SK-N-SH (cell line): ENCODE measurements at regions not wholly inside any gene's neighbourhood (a gene's known extent, or its start where the extent isn't known, plus 50 kb on each side); places are given as distances from the start of the nearest gene placed in this dataset.

Source experiments
- CTCF ChIA-PET: fragments of 300-600, 350-600 bp; formaldehyde crosslinking; extraction: SDS; loops from one replicate; lab custom pipeline; 2021; lab: Yijun Ruan, JAX
- POLR2A ChIA-PET: fragments of 350-600 bp; sonication (Branson Sonifier 250); formaldehyde crosslinking; extraction: SDS; loops from one replicate; lab custom pipeline; 2020; ENCODE audit warnings: antibody characterized with exemption, inconsistent platforms; lab: Yijun Ruan, JAX
- DNase-seq: peaks from one replicate; pipeline ENCODE4 v3.0.0; 2012
- H2AFZ ChIP-seq: fragments of 200-600 bp; sonication (generic); 2 replicates; pipeline ENCODE4 v1.8.1; 2016; ENCODE audit warnings: antibody characterized with exemption, mild to moderate bottlenecking, low read depth
- H3F3A ChIP-seq: fragments of 200-600 bp; sonication (generic); replicated peaks from 2 replicates; pipeline ENCODE3; 2016; ENCODE audit warnings: antibody characterized with exemption, mild to moderate bottlenecking; ENCODE audit not compliant: insufficient read depth
- H3K27ac ChIP-seq, 2 experiments: fragments of 200-500 bp in 1 of 2; fragments of 200-600 bp in 1 of 2; sonication (Bioruptor generic) in 1 of 2; sonication (generic), shearing (Covaris generic) in 1 of 2; 2 replicates each; pipeline versions ENCODE4 v1.5.1 to v1.6.1; 2014 to 2016; ENCODE audit warnings: low read depth in 2 of 2, inconsistent platforms in 1 of 2, low read length in 1 of 2, mild to moderate bottlenecking in 1 of 2, mixed read lengths in 1 of 2
- H3K27me3 ChIP-seq: fragments of 200-600 bp; sonication (generic), shearing (Covaris generic); 2 replicates; pipeline ENCODE4 v1.6.1; 2016; ENCODE audit warnings: mixed run types; ENCODE audit not compliant: insufficient read depth
- H3K36me3 ChIP-seq, 2 experiments: fragments of 200-500 bp in 1 of 2; fragments of 200-600 bp in 1 of 2; sonication (Bioruptor generic) in 1 of 2; sonication (generic) in 1 of 2; replicated peaks in 1 of 2; 2 replicates each; pipeline versions ENCODE3 to v1.5.1; 2014 to 2016; ENCODE audit warnings: low read length in 1 of 2, mild to moderate bottlenecking in 1 of 2; ENCODE audit not compliant: insufficient read depth in 2 of 2, control insufficient read depth in 1 of 2
- H3K4me1 ChIP-seq, 2 experiments: fragments of 200-500 bp in 1 of 2; fragments of 200-600 bp in 1 of 2; sonication (Bioruptor generic) in 1 of 2; sonication (generic), shearing (Covaris generic) in 1 of 2; 2 replicates each; pipeline versions ENCODE4 v1.5.1 to v1.6.1; 2014 to 2016; ENCODE audit warnings: low read depth in 1 of 2, low read length in 1 of 2, mixed run types in 1 of 2; ENCODE audit not compliant: insufficient read depth in 2 of 2, control insufficient read depth in 1 of 2
- H3K4me2 ChIP-seq: fragments of 200-600 bp; sonication (generic), shearing (Covaris generic); 2 replicates; pipeline ENCODE4 v1.6.1; 2017; ENCODE audit warnings: mixed run types
- H3K4me3 ChIP-seq, 2 experiments: fragments of 200-500 bp in 1 of 2; fragments of 200-600 bp in 1 of 2; sonication (Bioruptor generic) in 1 of 2; sonication (generic), shearing (Covaris generic) in 1 of 2; 2 replicates each; pipeline versions ENCODE4 v1.5.1 to v1.8.1; 2014 to 2016; ENCODE audit warnings: low read depth in 2 of 2, inconsistent platforms in 1 of 2, low read length in 1 of 2, mild to moderate bottlenecking in 1 of 2, mixed read lengths in 1 of 2, moderate library complexity in 1 of 2
- H3K79me2 ChIP-seq: fragments of 200-600 bp; sonication (generic); 2 replicates; pipeline ENCODE4 v1.8.1; 2017; ENCODE audit warnings: mild to moderate bottlenecking; ENCODE audit not compliant: insufficient read depth
- H3K9ac ChIP-seq: fragments of 200-600 bp; sonication (generic); 2 replicates; pipeline ENCODE4 v1.6.1; 2017; ENCODE audit warnings: mixed run types
- H3K9me2 ChIP-seq: fragments of 200-600 bp; sonication (generic); 2 replicates; pipeline ENCODE4 v1.6.1; 2017; ENCODE audit warnings: mixed run types
- H3K9me3 ChIP-seq: fragments of 200-600 bp; sonication (generic); 2 replicates; pipeline ENCODE4 v1.6.1; 2017; ENCODE audit warnings: mixed run types, mild to moderate bottlenecking, moderate library complexity
- H4K20me1 ChIP-seq: fragments of 200-600 bp; sonication (generic); 2 replicates; pipeline ENCODE4 v1.6.1; 2017; ENCODE audit warnings: mild to moderate bottlenecking, mixed run types; ENCODE audit not compliant: insufficient read depth
- CHD2 ChIP-seq: fragments of 150-350 bp; IDR thresholded peaks from 2 replicates; pipeline ENCODE4 v1.6.1; 2018; ENCODE audit warnings: low read length; ENCODE audit not compliant: partially characterized antibody
- EZH2phosphoT487 ChIP-seq: fragments of 200-600 bp; sonication (generic); IDR thresholded peaks from 2 replicates; pipeline ENCODE4 v1.6.1; 2017; ENCODE audit warnings: low read depth, mixed run types, mild to moderate bottlenecking, antibody characterized with exemption, moderate library complexity, borderline replicate concordance
- FOXJ3 ChIP-seq: sonication (generic); formaldehyde crosslinking; IDR thresholded peaks from 2 replicates; pipeline ENCODE4 v1.5.1; 2020; ENCODE audit warnings: mild to moderate bottlenecking, missing genetic modification reagents
- FOXM1 ChIP-seq: IDR thresholded peaks from 2 replicates; pipeline ENCODE4 v1.4.0; 2012; ENCODE audit warnings: low read depth, mild to moderate bottlenecking
- MXI1 ChIP-seq: IDR thresholded peaks from 2 replicates; pipeline ENCODE4 v1.6.1; 2012; ENCODE audit warnings: mild to moderate bottlenecking, low read depth, low read length, improper control_type of control experiment
- NFIC ChIP-seq: IDR thresholded peaks from 2 replicates; pipeline ENCODE4 v1.4.0; 2012; ENCODE audit warnings: borderline replicate concordance
- NRF1 ChIP-seq: IDR thresholded peaks from 2 replicates; pipeline ENCODE4 v1.6.1; 2012; ENCODE audit warnings: low read depth, mild to moderate bottlenecking, low read length
- POLR2AphosphoS5 ChIP-seq: IDR thresholded peaks from 2 replicates; pipeline ENCODE4 v1.6.1; 2012; ENCODE audit warnings: low read depth, low read length
- RXRA ChIP-seq: IDR thresholded peaks from 2 replicates; pipeline ENCODE4 v1.4.0; 2012; ENCODE audit warnings: low read depth, mild to moderate bottlenecking, borderline replicate concordance
- SIN3A ChIP-seq: IDR thresholded peaks from 2 replicates; pipeline ENCODE4 v1.6.1; 2012; ENCODE audit warnings: low read depth, mild to moderate bottlenecking, low read length, moderate library complexity, borderline replicate concordance
- SMC3 ChIP-seq: IDR thresholded peaks from 2 replicates; pipeline ENCODE4 v1.6.1; 2012; ENCODE audit warnings: low read depth, low read length, improper control_type of control experiment
- TAF1 ChIP-seq: IDR thresholded peaks from 2 replicates; pipeline ENCODE4 v1.6.1; 2012; ENCODE audit warnings: low read depth, mild to moderate bottlenecking, low read length, moderate library complexity, borderline replicate concordance
- YY1 ChIP-seq: IDR thresholded peaks from 2 replicates; pipeline ENCODE4 v1.4.0; 2012; ENCODE audit warnings: low read depth, mild to moderate bottlenecking
- WGBS: methylation state at CpG from one replicate; pipeline ENCODE4 v1.1.6; 2017; ENCODE audit warnings: low lambda C conversion rate; 5-methylcytosine and 5-hydroxymethylcytosine counted together
- TF ChIP-seq, protein P1 (sequence below): IDR thresholded peaks from 2 replicates; pipeline ENCODE4 v1.6.1; 2012; ENCODE audit warnings: mild to moderate bottlenecking, low read depth, low read length, moderate library complexity
- TF ChIP-seq, protein P2 (sequence below): IDR thresholded peaks from 2 replicates; pipeline ENCODE4 v1.4.0; 2012; ENCODE audit warnings: low read depth, borderline replicate concordance
- TF ChIP-seq, protein P3 (sequence below): fragments of 150-350 bp; IDR thresholded peaks from 2 replicates; pipeline ENCODE4 v1.6.1; 2017; ENCODE audit warnings: antibody characterized with exemption, low read length, low read depth, borderline replicate concordance
- TF ChIP-seq, protein P4 (sequence below): IDR thresholded peaks from 2 replicates; pipeline ENCODE4 v1.4.0; 2012; ENCODE audit warnings: low read depth, borderline replicate concordance
- TF ChIP-seq, protein P5 (sequence below): fragments of 150-350 bp; IDR thresholded peaks from 2 replicates; pipeline ENCODE4 v1.6.1; 2016; ENCODE audit warnings: mild to moderate bottlenecking, low read depth, low read length
- TF ChIP-seq, protein P6 (sequence below): IDR thresholded peaks from 2 replicates; pipeline ENCODE4 v1.4.0; 2012; ENCODE audit warnings: low read depth
- TF ChIP-seq, protein P7 (sequence below): IDR thresholded peaks from 2 replicates; pipeline ENCODE4; 2012

DNA sequence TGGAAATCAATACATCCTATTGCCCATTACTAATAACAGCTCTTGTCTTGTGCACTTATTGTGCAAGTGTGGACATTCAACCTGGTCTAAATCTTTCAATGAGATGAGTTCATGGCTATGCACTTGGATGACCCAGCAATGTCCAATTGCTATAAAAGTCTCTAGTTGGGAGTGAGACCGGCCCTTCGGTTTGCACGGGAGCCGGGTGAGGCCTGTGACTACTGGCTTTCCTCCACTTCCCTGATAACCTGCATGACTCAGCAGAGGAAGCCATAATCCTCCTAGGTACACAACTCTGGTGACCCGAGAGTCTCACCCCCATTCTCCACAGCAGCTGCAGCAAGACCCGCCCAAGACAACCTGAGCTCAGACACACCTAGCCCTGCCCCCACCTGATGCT, 135.9 kb upstream of the PAX6 start:
- H3K9me2 ChIP-seq, result no peaks in the 10 kb centered on the region
- H3F3A ChIP-seq, result no peaks in the 10 kb centered on the region
- H3K9me3 ChIP-seq, result no peaks in the 10 kb centered on the region
- no peak overlapping the region for H3K27ac ChIP-seq
- ChIA-PET CTCF (interaction anchor here (0.6 to 2.8 kb wide), 2 partner anchors 11 to 231 kb away, joined by 3 to 10 read pairs; no protein-coding TSS in a partner anchor), POLR2A (no interaction called here)
- no peak overlapping the region for H3K4me2 ChIP-seq
- TF ChIP-seq, protein P1, sequence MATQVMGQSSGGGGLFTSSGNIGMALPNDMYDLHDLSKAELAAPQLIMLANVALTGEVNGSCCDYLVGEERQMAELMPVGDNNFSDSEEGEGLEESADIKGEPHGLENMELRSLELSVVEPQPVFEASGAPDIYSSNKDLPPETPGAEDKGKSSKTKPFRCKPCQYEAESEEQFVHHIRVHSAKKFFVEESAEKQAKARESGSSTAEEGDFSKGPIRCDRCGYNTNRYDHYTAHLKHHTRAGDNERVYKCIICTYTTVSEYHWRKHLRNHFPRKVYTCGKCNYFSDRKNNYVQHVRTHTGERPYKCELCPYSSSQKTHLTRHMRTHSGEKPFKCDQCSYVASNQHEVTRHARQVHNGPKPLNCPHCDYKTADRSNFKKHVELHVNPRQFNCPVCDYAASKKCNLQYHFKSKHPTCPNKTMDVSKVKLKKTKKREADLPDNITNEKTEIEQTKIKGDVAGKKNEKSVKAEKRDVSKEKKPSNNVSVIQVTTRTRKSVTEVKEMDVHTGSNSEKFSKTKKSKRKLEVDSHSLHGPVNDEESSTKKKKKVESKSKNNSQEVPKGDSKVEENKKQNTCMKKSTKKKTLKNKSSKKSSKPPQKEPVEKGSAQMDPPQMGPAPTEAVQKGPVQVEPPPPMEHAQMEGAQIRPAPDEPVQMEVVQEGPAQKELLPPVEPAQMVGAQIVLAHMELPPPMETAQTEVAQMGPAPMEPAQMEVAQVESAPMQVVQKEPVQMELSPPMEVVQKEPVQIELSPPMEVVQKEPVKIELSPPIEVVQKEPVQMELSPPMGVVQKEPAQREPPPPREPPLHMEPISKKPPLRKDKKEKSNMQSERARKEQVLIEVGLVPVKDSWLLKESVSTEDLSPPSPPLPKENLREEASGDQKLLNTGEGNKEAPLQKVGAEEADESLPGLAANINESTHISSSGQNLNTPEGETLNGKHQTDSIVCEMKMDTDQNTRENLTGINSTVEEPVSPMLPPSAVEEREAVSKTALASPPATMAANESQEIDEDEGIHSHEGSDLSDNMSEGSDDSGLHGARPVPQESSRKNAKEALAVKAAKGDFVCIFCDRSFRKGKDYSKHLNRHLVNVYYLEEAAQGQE, result no peak
- TF ChIP-seq, protein P2, sequence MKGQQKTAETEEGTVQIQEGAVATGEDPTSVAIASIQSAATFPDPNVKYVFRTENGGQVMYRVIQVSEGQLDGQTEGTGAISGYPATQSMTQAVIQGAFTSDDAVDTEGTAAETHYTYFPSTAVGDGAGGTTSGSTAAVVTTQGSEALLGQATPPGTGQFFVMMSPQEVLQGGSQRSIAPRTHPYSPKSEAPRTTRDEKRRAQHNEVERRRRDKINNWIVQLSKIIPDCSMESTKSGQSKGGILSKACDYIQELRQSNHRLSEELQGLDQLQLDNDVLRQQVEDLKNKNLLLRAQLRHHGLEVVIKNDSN, result no peak
- TF ChIP-seq MXI1 (no peak), EZH2phosphoT487 (no peak), TAF1 (no peak), FOXM1 (no peak), NFIC (no peak), CHD2 (no peak), YY1 (no peak), SIN3A (no peak), NRF1 (no peak), SMC3 (no peak), FOXJ3 (CRISPR knock-in tag) (no peak), RXRA (no peak), POLR2AphosphoS5 (no peak)
- TF ChIP-seq, protein P3, sequence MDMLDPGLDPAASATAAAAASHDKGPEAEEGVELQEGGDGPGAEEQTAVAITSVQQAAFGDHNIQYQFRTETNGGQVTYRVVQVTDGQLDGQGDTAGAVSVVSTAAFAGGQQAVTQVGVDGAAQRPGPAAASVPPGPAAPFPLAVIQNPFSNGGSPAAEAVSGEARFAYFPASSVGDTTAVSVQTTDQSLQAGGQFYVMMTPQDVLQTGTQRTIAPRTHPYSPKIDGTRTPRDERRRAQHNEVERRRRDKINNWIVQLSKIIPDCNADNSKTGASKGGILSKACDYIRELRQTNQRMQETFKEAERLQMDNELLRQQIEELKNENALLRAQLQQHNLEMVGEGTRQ, result no peak
- TF ChIP-seq, protein P4, sequence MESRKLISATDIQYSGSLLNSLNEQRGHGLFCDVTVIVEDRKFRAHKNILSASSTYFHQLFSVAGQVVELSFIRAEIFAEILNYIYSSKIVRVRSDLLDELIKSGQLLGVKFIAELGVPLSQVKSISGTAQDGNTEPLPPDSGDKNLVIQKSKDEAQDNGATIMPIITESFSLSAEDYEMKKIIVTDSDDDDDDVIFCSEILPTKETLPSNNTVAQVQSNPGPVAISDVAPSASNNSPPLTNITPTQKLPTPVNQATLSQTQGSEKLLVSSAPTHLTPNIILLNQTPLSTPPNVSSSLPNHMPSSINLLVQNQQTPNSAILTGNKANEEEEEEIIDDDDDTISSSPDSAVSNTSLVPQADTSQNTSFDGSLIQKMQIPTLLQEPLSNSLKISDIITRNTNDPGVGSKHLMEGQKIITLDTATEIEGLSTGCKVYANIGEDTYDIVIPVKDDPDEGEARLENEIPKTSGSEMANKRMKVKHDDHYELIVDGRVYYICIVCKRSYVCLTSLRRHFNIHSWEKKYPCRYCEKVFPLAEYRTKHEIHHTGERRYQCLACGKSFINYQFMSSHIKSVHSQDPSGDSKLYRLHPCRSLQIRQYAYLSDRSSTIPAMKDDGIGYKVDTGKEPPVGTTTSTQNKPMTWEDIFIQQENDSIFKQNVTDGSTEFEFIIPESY, result no peak
- TF ChIP-seq, protein P5, sequence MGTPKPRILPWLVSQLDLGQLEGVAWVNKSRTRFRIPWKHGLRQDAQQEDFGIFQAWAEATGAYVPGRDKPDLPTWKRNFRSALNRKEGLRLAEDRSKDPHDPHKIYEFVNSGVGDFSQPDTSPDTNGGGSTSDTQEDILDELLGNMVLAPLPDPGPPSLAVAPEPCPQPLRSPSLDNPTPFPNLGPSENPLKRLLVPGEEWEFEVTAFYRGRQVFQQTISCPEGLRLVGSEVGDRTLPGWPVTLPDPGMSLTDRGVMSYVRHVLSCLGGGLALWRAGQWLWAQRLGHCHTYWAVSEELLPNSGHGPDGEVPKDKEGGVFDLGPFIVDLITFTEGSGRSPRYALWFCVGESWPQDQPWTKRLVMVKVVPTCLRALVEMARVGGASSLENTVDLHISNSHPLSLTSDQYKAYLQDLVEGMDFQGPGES, result no peak
- TF ChIP-seq, protein P6, sequence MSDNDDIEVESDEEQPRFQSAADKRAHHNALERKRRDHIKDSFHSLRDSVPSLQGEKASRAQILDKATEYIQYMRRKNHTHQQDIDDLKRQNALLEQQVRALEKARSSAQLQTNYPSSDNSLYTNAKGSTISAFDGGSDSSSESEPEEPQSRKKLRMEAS, result no peak
- TF ChIP-seq, protein P7, sequence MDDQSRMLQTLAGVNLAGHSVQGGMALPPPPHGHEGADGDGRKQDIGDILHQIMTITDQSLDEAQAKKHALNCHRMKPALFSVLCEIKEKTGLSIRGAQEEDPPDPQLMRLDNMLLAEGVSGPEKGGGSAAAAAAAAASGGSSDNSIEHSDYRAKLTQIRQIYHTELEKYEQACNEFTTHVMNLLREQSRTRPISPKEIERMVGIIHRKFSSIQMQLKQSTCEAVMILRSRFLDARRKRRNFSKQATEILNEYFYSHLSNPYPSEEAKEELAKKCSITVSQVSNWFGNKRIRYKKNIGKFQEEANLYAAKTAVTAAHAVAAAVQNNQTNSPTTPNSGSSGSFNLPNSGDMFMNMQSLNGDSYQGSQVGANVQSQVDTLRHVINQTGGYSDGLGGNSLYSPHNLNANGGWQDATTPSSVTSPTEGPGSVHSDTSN, result no peak
- no peaks in the 10 kb centered on the region for H3K79me2 ChIP-seq
- WGBS, result 55% methylated on average over 6 of the region's 6 CpGs
- H3K27me3 ChIP-seq, result no peaks in the 10 kb centered on the region
- H3K9ac ChIP-seq, result no peak overlapping the region
- no peak overlapping the region for H3K4me3 ChIP-seq
- no peaks in the 10 kb centered on the region for H3K4me1 ChIP-seq
- H3K36me3 ChIP-seq, result no peaks in the 10 kb centered on the region
- DNase-seq, result no peak
- H2AFZ ChIP-seq, result no peak overlapping the region
- H4K20me1 ChIP-seq, result no peaks in the 10 kb centered on the region
